Heart right ventricle (tissue), 16 donors: ENCODE measurements at regions not wholly inside any gene's neighbourhood (a gene's known extent, or its start where the extent isn't known, plus 50 kb on each side); places are given as distances from the start of the nearest gene placed in this dataset.
A peak's percentile ranks its signal among the peaks of the same experiment; 100 is the strongest.
"Not testable (repeated sequence)": the region's sequence is repeated elsewhere in the genome, so short reads cannot be mapped to it uniquely, and the experiment has no call there.

Experiments
- ATAC-seq, 8 donors: fragments of 200-7000 bp; cut with Tn5 transposase; one replicate each; pipeline ENCODE4 v1.9.1; 2020; ENCODE audit warnings: mild to moderate bottlenecking in 8 of 8, moderate library complexity in 8 of 8, moderate number of reproducible peaks in 1 of 8
- DNase-seq, 2 donors: peaks; one replicate each; pipeline ENCODE4 v3.0.0-alpha.2; 2020
- H3K27ac ChIP-seq, 10 donors: fragments of 200-600 bp; sonication (generic) in 2 of 10; one replicate each; pipeline versions ENCODE4 v1.5.0 to v1.8.0; 2020 to 2022; ENCODE audit warnings: mild to moderate bottlenecking in 3 of 10
- H3K27me3 ChIP-seq, 7 donors: fragments of 200-600 bp; one replicate each; pipeline ENCODE4 v1.8.0; 2021 to 2022; ENCODE audit warnings: mild to moderate bottlenecking in 2 of 7
- H3K36me3 ChIP-seq, 9 donors: fragments of 200-600 bp; sonication (generic) in 1 of 9; one replicate each; pipeline versions ENCODE4 v1.5.0 to v1.8.0; 2020 to 2022; ENCODE audit warnings: mild to moderate bottlenecking in 2 of 9
- H3K4me1 ChIP-seq, 9 donors: fragments of 200-600 bp; sonication (generic) in 1 of 9; one replicate each; pipeline versions ENCODE4 v1.5.0 to v1.8.0; 2020 to 2022; ENCODE audit warnings: mild to moderate bottlenecking in 4 of 9
- H3K4me3 ChIP-seq, 10 donors: fragments of 200-600 bp; sonication (generic) in 2 of 10; one replicate each; pipeline versions ENCODE4 v1.5.0 to v1.8.0; 2020 to 2022; ENCODE audit warnings: mild to moderate bottlenecking in 7 of 10, moderate library complexity in 2 of 10
- H3K9me3 ChIP-seq, 11 donors: fragments of 200-600 bp in 10 of 11; sonication (generic) in 2 of 11; one replicate each; pipeline versions ENCODE4 v1.5.0 to v1.8.0; 2013 to 2022; ENCODE audit warnings: mild to moderate bottlenecking in 2 of 11, control low read depth in 1 of 11, moderate library complexity in 1 of 11
- CTCF ChIP-seq, 9 donors: fragments of 200-600 bp; sonication (generic) in 2 of 9; IDR thresholded peaks; one replicate each; pipeline versions ENCODE4 v1.5.0 to v1.8.0; 2021 to 2022; ENCODE audit warnings: antibody characterized with exemption in 9 of 9, mild to moderate bottlenecking in 5 of 9, moderate library complexity in 1 of 9
- WGBS, 2 donors: extraction: QIAGEN DNeasy Blood & Tissue Kit; methylation state at CpG; one replicate each; pipeline ENCODE4 v1.1.7; 2013; ENCODE audit warnings: inconsistent platforms in 1 of 2; 5-methylcytosine and 5-hydroxymethylcytosine counted together
- intact Hi-C, 10 donors: fragments of 100-400 bp; cut with DNase I; formaldehyde crosslinking; loops; one replicate each; pipeline versions ENCODE4 v1.11.1 to v1.14.2; 2022
- donor health status: Arrhythmogenic right ventricular cardiomyopathy.
- donor health status: ischemic (EF 13 %, LVEDD 7.1; RV severe dilation, severe dysfunction).
- donor health status: healthy with polysubstance abuse.
- donor health status: DM: no; HTN: yes; CAD: no.
- donor health status: DM: no; HTN: no; CAD: no.
- donor health status: ischemic (EF 25% LVEDD 6.9; RV normal size, moderate dysfunction).
- donor health status: ischemic (EF 25% LVEDD 5.7; RV mildly dilated, moderate dysfunction).
- donor health status: healthy.
- donor health status: DM: yes; HTN: yes; CAD: no.
- donor health status: Ischemic cardiomyopathy.
- donor health status: ischemic (EF 35%, LVEDD 5.7; RV mildly dilated, moderate dysfunction).
- donor health status: nonischemic (EF 11% LVEDD 7.7; RV severe dilation, severe dysfunction).
- donor health status: DM: yes; HTN: yes; CAD: no.
- donor health status: PGD.
- donor health status: ischemic (EF 29% LVEDD 5.4; RV normal size, mild dysfunction).
- donor health status: nonischemic (EF 23%, LVEDD 6.1; RV moderate dilation, normal function).

- intact Hi-C loops, result no loop called here
- no peaks in the 10 kb centered on the region for H3K27me3 ChIP-seq
- DNase-seq, result peak in 1 of 2 donors; percentile 7
- no peak for TF ChIP-seq CTCF (IDR thresholded peaks at IDR 0.05)
- WGBS, 2 donors, result 94 to 95% methylated on average over 38 of the region's 38 CpGs
- H3K4me3 ChIP-seq, result no peak overlapping the region
- H3K27ac ChIP-seq, result no peak overlapping the region
- H3K9me3 ChIP-seq, result no peaks in the 10 kb centered on the region
- ATAC-seq, result no peak
- H3K36me3 ChIP-seq, result no peaks in the 10 kb centered on the region
- H3K4me1 ChIP-seq, result peaks cover 0 to 11% (median under 1%) of the 10 kb centered on the region in 9 donors
These were observed 137.8 kb upstream of the PALMD start for GRCh38 chr1:99507906-99508732.

DNA sequence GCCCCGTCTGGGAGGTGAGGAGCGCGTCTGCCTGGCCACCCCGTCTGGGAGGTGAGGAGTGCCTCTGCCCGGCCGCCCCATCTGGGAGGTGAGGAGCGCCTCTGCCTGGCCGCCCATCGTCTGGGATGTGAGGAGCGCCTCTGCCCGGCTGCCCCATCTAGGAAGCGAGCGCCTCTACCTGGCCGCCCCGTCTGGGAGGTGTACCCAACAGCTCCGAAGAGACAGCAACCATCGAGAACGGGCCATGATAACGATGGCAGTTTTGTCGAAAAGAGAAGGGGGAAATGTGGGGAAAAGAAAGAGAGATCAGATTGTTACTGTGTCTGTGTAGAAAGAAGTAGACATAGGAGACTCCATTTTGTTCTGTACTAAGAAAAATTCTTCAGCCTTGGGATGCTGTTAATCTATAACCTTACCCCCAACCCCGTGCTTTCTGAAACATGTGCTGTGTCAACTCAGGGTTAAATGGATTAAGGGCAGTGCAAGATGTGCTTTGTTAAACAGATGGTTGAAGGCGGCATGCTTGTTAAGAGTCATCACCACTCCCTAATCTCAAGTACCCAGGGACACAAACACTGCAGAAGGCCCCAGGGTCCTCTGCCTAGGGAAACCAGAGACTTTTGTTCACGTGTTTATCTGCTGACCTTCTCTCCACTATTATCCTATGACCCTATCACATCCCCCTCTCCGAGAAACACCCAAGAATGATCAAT, 137.0 kb upstream of the PALMD start:
- DNase-seq, intact Hi-C loops, H3K9me3 ChIP-seq, H3K4me1 ChIP-seq, H3K4me3 ChIP-seq, H3K27ac ChIP-seq, H3K36me3 ChIP-seq, H3K27me3 ChIP-seq, ATAC-seq: not testable (repeated sequence)
- 90 to 93% methylated on average over 22 to 24 of the region's 24 CpGs for WGBS, 2 donors

DNA sequence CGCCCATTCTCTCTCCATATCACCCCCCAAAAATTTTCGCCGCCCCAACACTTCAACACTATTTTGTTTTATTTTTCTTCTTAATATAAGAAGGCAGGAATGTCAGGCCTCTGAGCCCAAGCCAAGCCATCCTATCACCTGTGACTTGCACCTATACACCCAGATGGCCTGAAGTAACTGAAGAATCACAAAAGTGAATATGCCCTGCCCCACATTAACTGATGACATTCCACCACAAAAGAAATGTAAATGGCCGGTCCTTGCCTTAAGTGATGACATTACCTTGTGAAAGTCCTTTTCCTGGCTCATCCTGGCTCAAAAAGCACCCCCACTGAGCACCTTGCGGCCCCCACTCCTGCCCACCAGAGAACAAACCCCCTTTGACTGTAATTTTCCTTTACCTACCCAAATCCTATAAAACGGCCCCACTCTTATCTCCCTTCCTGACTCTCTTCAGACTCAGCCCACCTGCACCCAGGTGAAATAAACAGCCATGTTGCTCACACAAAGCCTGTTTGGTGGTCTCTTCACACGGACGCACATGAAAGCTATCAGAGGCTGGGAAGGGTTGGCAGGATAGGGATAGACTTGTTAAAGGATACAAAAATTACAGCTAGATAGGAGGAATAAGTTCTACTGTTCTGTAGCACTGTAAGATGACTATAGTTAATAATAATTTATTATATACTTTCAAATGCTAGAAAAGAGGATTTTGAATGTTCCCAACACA, 130.9 kb upstream of the PALMD start:
- H3K27me3 ChIP-seq, H3K9me3 ChIP-seq, H3K36me3 ChIP-seq, ATAC-seq, DNase-seq, H3K27ac ChIP-seq, H3K4me1 ChIP-seq, intact Hi-C loops, H3K4me3 ChIP-seq: not testable (repeated sequence)
- 78 to 84% methylated on average over 7 of the region's 8 CpGs for WGBS, 2 donors

DNA sequence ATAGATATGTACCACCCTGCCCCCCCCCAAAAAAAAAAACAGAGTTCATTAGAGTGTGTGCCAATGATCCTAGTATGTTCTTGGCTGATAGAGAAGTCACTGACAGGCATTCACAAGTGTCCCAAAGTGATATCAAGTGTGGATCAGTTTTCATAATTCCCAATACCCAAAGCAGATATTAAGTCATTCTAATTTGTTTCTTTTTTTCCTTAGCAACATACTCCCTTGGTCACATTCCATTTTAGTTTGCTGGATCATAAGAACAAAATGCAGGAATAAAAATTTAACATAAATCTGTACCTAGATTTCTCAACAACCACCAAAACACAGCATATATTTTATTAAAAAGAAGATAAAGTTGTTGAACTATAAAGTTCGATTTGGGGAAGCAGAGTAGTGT, 129.8 kb upstream of the PALMD start:
- Histone ChIP-seq H3K27ac (no peak overlapping the region), H3K9me3 (no peaks in the 10 kb centered on the region), H3K27me3 (no peaks in the 10 kb centered on the region), H3K4me1 (no peaks in the 10 kb centered on the region), H3K4me3 (no peak overlapping the region), H3K36me3 (no peaks in the 10 kb centered on the region)
- no peak for TF ChIP-seq CTCF (IDR thresholded peaks at IDR 0.05)
- DNase-seq (no peak), ATAC-seq (no peak)
- intact Hi-C loops, result no loop called here
- 80 to 87% methylated on average over 1 of the region's 1 CpG for WGBS, 2 donors

- no peak for TF ChIP-seq CTCF (IDR thresholded peaks at IDR 0.05)
- intact Hi-C loops, result loop anchor here in 1 of 10 donors (10.0 kb wide), 1 partner anchor 185 kb away; no protein-coding TSS in a partner anchor
- H3K4me3 ChIP-seq, result no peak overlapping the region
- DNase-seq (no peak), ATAC-seq (no peak)
- H3K4me1 ChIP-seq, result peaks cover 0 to 4% (median 0%) of the 10 kb centered on the region in 9 donors
- H3K9me3 ChIP-seq, result peaks cover 0 to 5% (median 0%) of the 10 kb centered on the region in 11 donors
- H3K27me3 ChIP-seq, result no peaks in the 10 kb centered on the region
- H3K27ac ChIP-seq, result no peak overlapping the region
- H3K36me3 ChIP-seq, result no peaks in the 10 kb centered on the region
These were observed 125.8 kb upstream of the PALMD start for GRCh38 chr1:99520121-99520520.
